ENCODE measurements at regions not wholly inside any gene's neighbourhood (a gene's known extent, or its start where the extent isn't known, plus 50 kb on each side); places are given as distances from the start of the nearest gene placed in this dataset.
"Not testable (repeated sequence)": the region's sequence is repeated elsewhere in the genome, so short reads cannot be mapped to it uniquely, and the experiment has no call there.

- not testable (repeated sequence) for TF ChIP-seq CTCF, POLR2A (IDR thresholded peaks at IDR 0.05)
Measured at GRCh38 chr16:16742573-16742972, 363.6 kb downstream of the NPIPA7 start.
